ENCODE measurements at regions not wholly inside any gene's neighbourhood (a gene's known extent, or its start where the extent isn't known, plus 50 kb on each side); places are given as distances from the start of the nearest gene placed in this dataset.
"Not testable (repeated sequence)": the region's sequence is repeated elsewhere in the genome, so short reads cannot be mapped to it uniquely, and the experiment has no call there.

GRCh38 chr5:38621840-38622437 is 65.5 kb upstream of the LIFR start:
- WGBS (ENCODE audit: insufficient coverage, insufficient read length): no CpG with 5 or more reads among the region's 3 CpGs

GRCh38 chr5:38622723-38623129 is 66.3 kb upstream of the LIFR start:
- Histone ChIP-seq H3K9me3 (ENCODE audit: control insufficient read depth, insufficient read depth, low read length) (no peaks in the 10 kb centered on the region), H3K4me3 (ENCODE audit: low read length) (no peak overlapping the region), H3K36me3 (ENCODE audit: control insufficient read depth, insufficient read depth, low read length) (no peaks in the 10 kb centered on the region), H3K4me1 (ENCODE audit: control insufficient read depth, insufficient read depth, low read length) (no peaks in the 10 kb centered on the region), H3K27ac (ENCODE audit: low read length) (no peak overlapping the region), H3K27me3 (ENCODE audit: control insufficient read depth, insufficient read depth, low read length) (no peaks in the 10 kb centered on the region)
- DNase-seq (ENCODE audit: low read depth, low spot score): no peak
- WGBS (ENCODE audit: insufficient coverage, insufficient read length): no CpG with 5 or more reads among the region's 3 CpGs

More at GRCh38 chr5:38621840-38622437, 65.5 kb upstream of the LIFR start:
- Histone ChIP-seq H3K27ac (ENCODE audit: low read length) (no peak overlapping the region), H3K4me1 (ENCODE audit: control insufficient read depth, insufficient read depth, low read length) (no peaks in the 10 kb centered on the region), H3K4me3 (ENCODE audit: low read length) (no peak overlapping the region), H3K36me3 (ENCODE audit: control insufficient read depth, insufficient read depth, low read length) (no peaks in the 10 kb centered on the region), H3K9me3 (ENCODE audit: control insufficient read depth, insufficient read depth, low read length) (no peaks in the 10 kb centered on the region), H3K27me3 (ENCODE audit: control insufficient read depth, insufficient read depth, low read length) (no peaks in the 10 kb centered on the region)
- no peak for DNase-seq (ENCODE audit: low read depth, low spot score)

GRCh38 chr5:38624541-38624940 is 68.1 kb upstream of the LIFR start:
- not testable (repeated sequence) for H3K4me3 ChIP-seq (ENCODE audit: low read length); H3K4me1 ChIP-seq (ENCODE audit: control insufficient read depth, insufficient read depth, low read length); H3K27ac ChIP-seq (ENCODE audit: low read length); H3K9me3 ChIP-seq (ENCODE audit: control insufficient read depth, insufficient read depth, low read length); H3K36me3 ChIP-seq (ENCODE audit: control insufficient read depth, insufficient read depth, low read length); DNase-seq (ENCODE audit: low read depth, low spot score); H3K27me3 ChIP-seq (ENCODE audit: control insufficient read depth, insufficient read depth, low read length)
- WGBS (ENCODE audit: insufficient coverage, insufficient read length): no CpG with 5 or more reads among the region's 12 CpGs

GRCh38 chr5:38631376-38631775 is 74.9 kb upstream of the LIFR start:
- not testable (repeated sequence) for H3K27me3 ChIP-seq (ENCODE audit: control insufficient read depth, insufficient read depth, low read length); H3K4me3 ChIP-seq (ENCODE audit: low read length); H3K27ac ChIP-seq (ENCODE audit: low read length); H3K4me1 ChIP-seq (ENCODE audit: control insufficient read depth, insufficient read depth, low read length); H3K36me3 ChIP-seq (ENCODE audit: control insufficient read depth, insufficient read depth, low read length); DNase-seq (ENCODE audit: low read depth, low spot score); H3K9me3 ChIP-seq (ENCODE audit: control insufficient read depth, insufficient read depth, low read length)
- WGBS (ENCODE audit: insufficient coverage, insufficient read length): no CpG with 5 or more reads among the region's 24 CpGs

- H3K27ac ChIP-seq (ENCODE audit: low read length): no peak overlapping the region
- no peaks in the 10 kb centered on the region for H3K4me1 ChIP-seq (ENCODE audit: control insufficient read depth, insufficient read depth, low read length)
- no peak overlapping the region for H3K4me3 ChIP-seq (ENCODE audit: low read length)
- H3K36me3 ChIP-seq (ENCODE audit: control insufficient read depth, insufficient read depth, low read length): no peaks in the 10 kb centered on the region
- WGBS (ENCODE audit: insufficient coverage, insufficient read length): no CpG with 5 or more reads among the region's 4 CpGs
- no peaks in the 10 kb centered on the region for H3K9me3 ChIP-seq (ENCODE audit: control insufficient read depth, insufficient read depth, low read length)
- DNase-seq (ENCODE audit: low read depth, low spot score): no peak
- H3K27me3 ChIP-seq (ENCODE audit: control insufficient read depth, insufficient read depth, low read length): no peaks in the 10 kb centered on the region
Measured at GRCh38 chr5:38634568-38635369, 78.3 kb upstream of the LIFR start.

- H3K27ac ChIP-seq (ENCODE audit: low read length): no peak overlapping the region
- H3K9me3 ChIP-seq (ENCODE audit: control insufficient read depth, insufficient read depth, low read length): no peaks in the 10 kb centered on the region
- DNase-seq (ENCODE audit: low read depth, low spot score): no peak
- no peak overlapping the region for H3K4me3 ChIP-seq (ENCODE audit: low read length)
- H3K27me3 ChIP-seq (ENCODE audit: control insufficient read depth, insufficient read depth, low read length): no peaks in the 10 kb centered on the region
- H3K4me1 ChIP-seq (ENCODE audit: control insufficient read depth, insufficient read depth, low read length): no peaks in the 10 kb centered on the region
- no peaks in the 10 kb centered on the region for H3K36me3 ChIP-seq (ENCODE audit: control insufficient read depth, insufficient read depth, low read length)
- WGBS (ENCODE audit: insufficient coverage, insufficient read length): no CpG with 5 or more reads among the region's 4 CpGs
Measured at GRCh38 chr5:38636626-38637025, 80.2 kb upstream of the LIFR start.

GRCh38 chr5:38638656-38639055 is 82.2 kb upstream of the LIFR start:
- H3K4me3 ChIP-seq (ENCODE audit: low read length): no peak overlapping the region
- no peaks in the 10 kb centered on the region for H3K27me3 ChIP-seq (ENCODE audit: control insufficient read depth, insufficient read depth, low read length)
- no peak for DNase-seq (ENCODE audit: low read depth, low spot score)
- no CpG with 5 or more reads among the region's 5 CpGs for WGBS (ENCODE audit: insufficient coverage, insufficient read length)
- H3K9me3 ChIP-seq (ENCODE audit: control insufficient read depth, insufficient read depth, low read length): no peaks in the 10 kb centered on the region
- no peaks in the 10 kb centered on the region for H3K36me3 ChIP-seq (ENCODE audit: control insufficient read depth, insufficient read depth, low read length)
- H3K27ac ChIP-seq (ENCODE audit: low read length): no peak overlapping the region
- no peaks in the 10 kb centered on the region for H3K4me1 ChIP-seq (ENCODE audit: control insufficient read depth, insufficient read depth, low read length)

- no CpG with 5 or more reads among the region's 6 CpGs for WGBS (ENCODE audit: insufficient coverage, insufficient read length)
- H3K4me3 ChIP-seq (ENCODE audit: low read length): no peak overlapping the region
Measured at GRCh38 chr5:38639377-38640358, 83.2 kb upstream of the LIFR start.

GRCh38 chr5:38641003-38641402 is 84.6 kb upstream of the LIFR start:
- H3K4me1 ChIP-seq (ENCODE audit: control insufficient read depth, insufficient read depth, low read length): no peaks in the 10 kb centered on the region
- no peaks in the 10 kb centered on the region for H3K9me3 ChIP-seq (ENCODE audit: control insufficient read depth, insufficient read depth, low read length)
- no peak overlapping the region for H3K4me3 ChIP-seq (ENCODE audit: low read length)
- H3K36me3 ChIP-seq (ENCODE audit: control insufficient read depth, insufficient read depth, low read length): no peaks in the 10 kb centered on the region
- no CpG with 5 or more reads among the region's 3 CpGs for WGBS (ENCODE audit: insufficient coverage, insufficient read length)
- no peak for DNase-seq (ENCODE audit: low read depth, low spot score)
- no peak overlapping the region for H3K27ac ChIP-seq (ENCODE audit: low read length)
- H3K27me3 ChIP-seq (ENCODE audit: control insufficient read depth, insufficient read depth, low read length): no peaks in the 10 kb centered on the region

More at GRCh38 chr5:38639377-38640358, 83.2 kb upstream of the LIFR start:
- Histone ChIP-seq H3K4me1 (ENCODE audit: control insufficient read depth, insufficient read depth, low read length) (no peaks in the 10 kb centered on the region), H3K9me3 (ENCODE audit: control insufficient read depth, insufficient read depth, low read length) (no peaks in the 10 kb centered on the region), H3K27me3 (ENCODE audit: control insufficient read depth, insufficient read depth, low read length) (no peaks in the 10 kb centered on the region), H3K36me3 (ENCODE audit: control insufficient read depth, insufficient read depth, low read length) (no peaks in the 10 kb centered on the region), H3K27ac (ENCODE audit: low read length) (no peak overlapping the region)
- no peak for DNase-seq (ENCODE audit: low read depth, low spot score)

GRCh38 chr5:38642189-38642911 is 85.9 kb upstream of the LIFR start:
- DNase-seq (ENCODE audit: low read depth, low spot score): no peak
- no CpG with 5 or more reads among the region's 7 CpGs for WGBS (ENCODE audit: insufficient coverage, insufficient read length)

More at GRCh38 chr5:38642189-38642911, 85.9 kb upstream of the LIFR start:
- Histone ChIP-seq H3K4me3 (ENCODE audit: low read length) (no peak overlapping the region), H3K36me3 (ENCODE audit: control insufficient read depth, insufficient read depth, low read length) (no peaks in the 10 kb centered on the region), H3K27ac (ENCODE audit: low read length) (no peak overlapping the region), H3K4me1 (ENCODE audit: control insufficient read depth, insufficient read depth, low read length) (no peaks in the 10 kb centered on the region), H3K9me3 (ENCODE audit: control insufficient read depth, insufficient read depth, low read length) (no peaks in the 10 kb centered on the region), H3K27me3 (ENCODE audit: control insufficient read depth, insufficient read depth, low read length) (no peaks in the 10 kb centered on the region)

All from iPS DF 6.9 (cell line).